HEK293T (cell line): ENCODE measurements at regions not wholly inside any gene's neighbourhood (a gene's known extent, or its start where the extent isn't known, plus 50 kb on each side); places are given as distances from the start of the nearest gene placed in this dataset.

Experiments used
- CTCF ChIA-PET: fragments of 350-600 bp; formaldehyde crosslinking; extraction: SDS; loops from one replicate; lab custom pipeline; 2021; ENCODE audit warnings: antibody characterized with exemption, inconsistent platforms; lab: Yijun Ruan, JAX
- POLR2A ChIA-PET: fragments of 350-600 bp; formaldehyde crosslinking; extraction: SDS; loops from one replicate; lab custom pipeline; 2020; ENCODE audit warnings: antibody characterized with exemption, inconsistent platforms; lab: Yijun Ruan, JAX
- DNase-seq: peaks from one replicate; pipeline ENCODE4 v3.0.0; 2012; ENCODE audit warnings: mixed read lengths; ENCODE audit errors: extremely low spot score
- ARNT ChIP-seq: fragments of 450-650 bp; IDR thresholded peaks from 2 replicates; pipeline ENCODE4 v1.6.1; 2017; ENCODE audit warnings: mild to moderate bottlenecking
- BHLHE40 ChIP-seq: fragments of 450-650 bp; IDR thresholded peaks from 2 replicates; pipeline ENCODE4 v1.6.1; 2016; ENCODE audit warnings: mild to moderate bottlenecking, moderate library complexity, borderline replicate concordance
- CTBP1 ChIP-seq: fragments of 450-650 bp; IDR thresholded peaks from 2 replicates; pipeline ENCODE4 v1.6.1; 2016; ENCODE audit warnings: borderline replicate concordance
- ELF4 ChIP-seq: fragments of 450-650 bp; IDR thresholded peaks from 2 replicates; pipeline ENCODE4 v1.6.1; 2017; ENCODE audit warnings: antibody characterized with exemption
- FOXA1 ChIP-seq: fragments of 450-650 bp; IDR thresholded peaks from 2 replicates; pipeline ENCODE4 v1.6.1; 2016; ENCODE audit warnings: mild to moderate bottlenecking
- FOXK2 ChIP-seq: fragments of 450-650 bp; IDR thresholded peaks from 2 replicates; pipeline ENCODE4 v1.6.1; 2016; ENCODE audit warnings: mild to moderate bottlenecking
- FOXM1 ChIP-seq: fragments of 450-650 bp; IDR thresholded peaks from 2 replicates; pipeline ENCODE4 v1.6.1; 2017; ENCODE audit warnings: mild to moderate bottlenecking, borderline replicate concordance
- HDGF ChIP-seq: fragments of 450-650 bp; IDR thresholded peaks from 2 replicates; pipeline ENCODE4 v1.6.1; 2017; ENCODE audit warnings: antibody characterized with exemption, borderline replicate concordance
- L3MBTL2 ChIP-seq: fragments of 450-650 bp; conservative IDR thresholded peaks from 2 replicates; pipeline ENCODE4 v1.6.1; 2016; ENCODE audit warnings: mild to moderate bottlenecking
- LEF1 ChIP-seq: fragments of 450-650 bp; IDR thresholded peaks from 2 replicates; pipeline ENCODE4 v1.6.1; 2017; ENCODE audit warnings: mild to moderate bottlenecking, borderline replicate concordance
- NFRKB ChIP-seq: fragments of 450-650 bp; IDR thresholded peaks from 2 replicates; pipeline ENCODE4 v1.6.1; 2016; ENCODE audit warnings: mild to moderate bottlenecking, moderate library complexity
- SP1 ChIP-seq: fragments of 450-650 bp; IDR thresholded peaks from 2 replicates; pipeline ENCODE4 v1.6.1; 2017
- SUZ12 ChIP-seq: fragments of 450-650 bp; IDR thresholded peaks from 2 replicates; pipeline ENCODE4 v1.6.1; 2016; ENCODE audit warnings: mild to moderate bottlenecking
- TARDBP ChIP-seq: fragments of 450-650 bp; IDR thresholded peaks from 2 replicates; pipeline ENCODE4 v1.6.1; 2016
- ZNF384 ChIP-seq: fragments of 450-650 bp; IDR thresholded peaks from 2 replicates; pipeline ENCODE4 v1.6.1; 2016
- TF ChIP-seq, protein P1 (sequence below): fragments of 450-650 bp; IDR thresholded peaks from 2 replicates; pipeline ENCODE4 v1.6.1; 2016

GRCh38 chr14:71694591-71695530 lies 237.4 kb upstream of the RGS6 start:
- ChIA-PET POLR2A (no interaction called here), CTCF (interaction anchor here (0.7 kb wide), 1 partner anchor 936 kb away, joined by 3 read pairs; no protein-coding TSS in a partner anchor)
- DNase-seq = no peak
- TF ChIP-seq CTBP1 = no peak
- no peak for TF ChIP-seq LEF1
- TF ChIP-seq ARNT = no peak
- TF ChIP-seq FOXA1 = no peak

- ChIA-PET POLR2A (no interaction called here), CTCF (interaction anchor here (0.7 kb wide), 1 partner anchor 935 kb away, joined by 3 read pairs; no protein-coding TSS in a partner anchor)
- TF ChIP-seq NFRKB (no peak), L3MBTL2 (no peak), ARNT (no peak), BHLHE40 (no peak), HDGF (no peak), ELF4 (no peak), ZNF384 (no peak), CTBP1 (no peak)
- no peak for DNase-seq
These were observed 236.4 kb upstream of the RGS6 start for GRCh38 chr14:71695611-71696350.

DNA sequence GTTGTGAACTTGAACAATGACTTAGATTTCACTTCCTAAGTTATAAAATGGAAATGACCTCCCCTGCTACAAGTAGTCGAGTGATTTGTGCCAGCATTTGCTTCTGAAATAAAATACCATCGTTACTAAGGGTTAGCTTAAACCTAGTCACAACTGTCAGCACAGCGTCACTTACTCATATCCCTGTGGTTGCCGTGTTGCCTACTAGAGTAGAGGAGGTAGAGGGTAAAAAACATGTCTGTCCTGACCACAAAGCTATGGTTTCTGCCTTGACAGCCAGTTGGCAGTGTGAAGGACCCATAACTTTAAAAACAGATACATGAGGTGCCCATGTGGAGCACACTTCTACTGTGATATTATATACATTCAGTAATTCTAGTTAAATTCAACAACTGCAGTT lies 234.2 kb upstream of the RGS6 start:
- no peak for TF ChIP-seq TARDBP
- no peak for TF ChIP-seq ELF4
- TF ChIP-seq SUZ12 = no peak
- TF ChIP-seq HDGF = no peak
- TF ChIP-seq FOXA1 = no peak
- TF ChIP-seq, protein P1, sequence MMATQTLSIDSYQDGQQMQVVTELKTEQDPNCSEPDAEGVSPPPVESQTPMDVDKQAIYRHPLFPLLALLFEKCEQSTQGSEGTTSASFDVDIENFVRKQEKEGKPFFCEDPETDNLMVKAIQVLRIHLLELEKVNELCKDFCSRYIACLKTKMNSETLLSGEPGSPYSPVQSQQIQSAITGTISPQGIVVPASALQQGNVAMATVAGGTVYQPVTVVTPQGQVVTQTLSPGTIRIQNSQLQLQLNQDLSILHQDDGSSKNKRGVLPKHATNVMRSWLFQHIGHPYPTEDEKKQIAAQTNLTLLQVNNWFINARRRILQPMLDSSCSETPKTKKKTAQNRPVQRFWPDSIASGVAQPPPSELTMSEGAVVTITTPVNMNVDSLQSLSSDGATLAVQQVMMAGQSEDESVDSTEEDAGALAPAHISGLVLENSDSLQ = no peak
- no peak for TF ChIP-seq SP1
- no peak for TF ChIP-seq L3MBTL2
- TF ChIP-seq NFRKB = no peak
- no peak for TF ChIP-seq CTBP1
- TF ChIP-seq ARNT = no peak
- TF ChIP-seq ZNF384 = no peak
- CTCF ChIA-PET = no interaction called here
- DNase-seq = no peak
- POLR2A ChIA-PET = no interaction called here

DNA sequence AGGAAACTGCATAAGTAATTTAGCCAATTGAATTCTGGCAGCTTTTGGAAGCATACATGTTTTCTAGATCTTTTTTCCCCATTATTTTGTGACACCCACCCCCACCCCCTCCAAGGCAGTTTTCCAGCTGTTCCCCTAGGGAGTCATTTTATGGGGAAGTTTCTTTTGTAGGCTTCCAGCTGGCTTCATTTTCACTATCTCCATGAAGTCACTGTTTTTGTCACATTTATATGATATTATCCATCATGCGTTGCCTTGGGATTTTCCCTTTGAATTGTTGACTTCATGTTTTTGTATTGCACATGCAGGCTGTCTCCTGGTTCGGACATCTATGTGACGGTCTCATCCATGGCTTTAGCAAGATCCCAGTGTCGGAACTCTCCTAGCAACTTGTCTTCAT lies 233.6 kb upstream of the RGS6 start:
- CTCF ChIA-PET = no interaction called here

DNA sequence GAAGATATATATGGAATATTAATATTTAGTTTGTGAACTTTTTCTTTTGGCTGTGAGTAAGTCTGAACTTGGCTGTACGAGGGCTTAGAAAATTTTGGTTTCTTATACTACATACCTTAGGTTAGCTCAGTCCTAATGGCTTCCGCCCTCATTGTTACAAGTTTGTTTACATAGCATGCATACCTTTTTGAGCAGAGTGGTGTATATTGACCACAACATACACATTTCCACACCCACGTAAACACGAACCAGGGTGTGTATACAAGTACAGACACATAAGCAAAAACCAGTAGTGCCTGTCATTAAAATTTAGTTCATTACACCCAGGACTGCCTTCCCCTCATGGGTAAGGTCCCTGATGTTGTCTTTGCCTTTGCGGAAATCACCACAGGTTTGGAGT lies 230.2 kb upstream of the RGS6 start:
- CTCF ChIA-PET = no interaction called here
- POLR2A ChIA-PET = no interaction called here

More for the DNA sequence above, 233.6 kb upstream of the RGS6 start:
- DNase-seq = no peak
- no peak for TF ChIP-seq ZNF384
- TF ChIP-seq FOXK2 = no peak
- TF ChIP-seq SUZ12 = no peak
- no peak for TF ChIP-seq TARDBP
- no peak for TF ChIP-seq HDGF
- TF ChIP-seq FOXA1 = no peak
- TF ChIP-seq LEF1 = no peak
- no peak for TF ChIP-seq CTBP1
- POLR2A ChIA-PET = no interaction called here

GRCh38 chr14:71702786-71703185 lies 229.4 kb upstream of the RGS6 start:
- CTCF ChIA-PET = no interaction called here
- TF ChIP-seq FOXK2 (no peak), BHLHE40 (no peak), HDGF (no peak), ARNT (no peak), TARDBP (no peak)
- POLR2A ChIA-PET = no interaction called here
- DNase-seq = no peak

More for the DNA sequence above, 230.2 kb upstream of the RGS6 start:
- no peak for TF ChIP-seq NFRKB
- no peak for TF ChIP-seq ARNT
- TF ChIP-seq FOXK2 = no peak
- TF ChIP-seq CTBP1 = no peak
- no peak for TF ChIP-seq HDGF
- no peak for TF ChIP-seq FOXA1
- TF ChIP-seq SUZ12 = no peak
- no peak for TF ChIP-seq SP1
- TF ChIP-seq L3MBTL2 = no peak
- no peak for TF ChIP-seq FOXM1
- no peak for TF ChIP-seq TARDBP
- TF ChIP-seq BHLHE40 = no peak
- no peak for TF ChIP-seq ELF4
- DNase-seq = no peak

DNA sequence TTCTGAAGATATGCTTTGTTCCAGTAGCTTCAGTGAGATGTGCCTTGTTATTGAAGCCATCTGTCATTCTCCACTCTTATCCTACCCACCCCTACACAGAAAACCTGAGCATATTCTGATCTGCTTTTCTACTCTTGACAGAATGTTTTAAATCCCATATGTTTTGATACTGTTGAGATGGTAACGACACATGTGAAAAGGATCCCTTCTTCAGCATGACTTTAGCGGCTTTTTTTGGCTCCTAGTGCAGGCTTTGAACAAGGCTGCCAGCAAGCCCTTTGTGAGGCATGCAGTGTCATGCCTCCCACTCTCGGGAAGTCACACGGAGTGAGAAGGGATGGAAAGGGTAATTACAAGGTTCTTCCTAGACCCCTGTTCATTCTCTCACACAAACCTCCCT lies 228.8 kb upstream of the RGS6 start:
- TF ChIP-seq HDGF (no peak), FOXM1 (no peak), SP1 (no peak), CTBP1 (no peak), ELF4 (no peak), SUZ12 (no peak), ZNF384 (no peak), FOXA1 (no peak), TARDBP (no peak), BHLHE40 (no peak), FOXK2 (no peak), NFRKB (no peak), L3MBTL2 (no peak)
- TF ChIP-seq, protein P1 = no peak
- ChIA-PET CTCF (no interaction called here), POLR2A (no interaction called here)
- no peak for DNase-seq
